Esophagus squamous epithelium (tissue), 5 donors: ENCODE measurements at regions not wholly inside any gene's neighbourhood (a gene's known extent, or its start where the extent isn't known, plus 50 kb on each side); places are given as distances from the start of the nearest gene placed in this dataset.

Experiments
- DNase-seq: peaks from one replicate; lab custom pipeline; 2025; lab: John Stamatoyannopoulos, UW
- H3K27ac ChIP-seq, 4 donors: fragments of 200-600 bp; sonication (generic); one replicate each; pipeline ENCODE4 v1.5.1; 2016 to 2019; ENCODE audit warnings: mild to moderate bottlenecking in 1 of 4
- H3K27me3 ChIP-seq, 4 donors: fragments of 200-600 bp; sonication (generic); 1 replicate in 3 of 4; 2 replicates in 1 of 4; pipeline versions ENCODE4 v1.5.1 to v1.6.0; 2017 to 2021; ENCODE audit warnings: antibody characterized with exemption in 1 of 4
- H3K36me3 ChIP-seq, 3 donors: fragments of 200-600 bp; sonication (generic); one replicate each; pipeline ENCODE4 v1.5.1; 2016 to 2019
- H3K4me1 ChIP-seq, 3 donors: fragments of 200-600 bp; sonication (generic); one replicate each; pipeline ENCODE4 v1.5.1; 2017 to 2019
- H3K4me3 ChIP-seq, 4 donors: fragments of 200-600 bp; sonication (generic); 1 replicate in 3 of 4; 2 replicates in 1 of 4; pipeline ENCODE4 v1.5.1; 2016 to 2019; ENCODE audit warnings: mild to moderate bottlenecking in 2 of 4, moderate library complexity in 1 of 4
- H3K9me3 ChIP-seq, 3 donors: fragments of 200-600 bp; sonication (generic); one replicate each; pipeline ENCODE4 v1.5.1; 2016 to 2019
- CTCF ChIP-seq, 6 experiments: fragments of 450-650 bp in 4 of 6; fragments of 200-600 bp in 2 of 6; sonication (generic) in 2 of 6; IDR thresholded peaks; one replicate each; pipeline ENCODE4 v1.5.1; 2016 to 2019; ENCODE audit warnings: antibody characterized with exemption in 6 of 6, mild to moderate bottlenecking in 4 of 6, moderate library complexity in 4 of 6
- POLR2A ChIP-seq, 4 donors: fragments of 450-650 bp; IDR thresholded peaks; one replicate each; pipeline ENCODE4 v1.6.1; 2017; ENCODE audit warnings: antibody characterized with exemption in 4 of 4, mild to moderate bottlenecking in 4 of 4, moderate library complexity in 3 of 4
- WGBS, 2 donors: methylation state at CpG; one replicate each; pipeline ENCODE4 v1.1.5; 2018; 5-methylcytosine and 5-hydroxymethylcytosine counted together
- intact Hi-C: fragments of 100-400 bp; cut with DNase I; formaldehyde crosslinking; loops from one replicate; pipeline ENCODE4 v1.15.0; 2022
- donor health status: DM: yes; HTN: yes; CAD: no.

GRCh38 chr6:84860509-84860908 is 96.1 kb upstream of the TBX18 start:
- Histone ChIP-seq H3K36me3 (no peaks in the 10 kb centered on the region), H3K4me1 (no peaks in the 10 kb centered on the region), H3K27me3 (no peaks in the 10 kb centered on the region), H3K27ac (no peak overlapping the region), H3K4me3 (no peak overlapping the region), H3K9me3 (no peaks in the 10 kb centered on the region)
- TF ChIP-seq POLR2A (IDR thresholded peaks at IDR 0.05) (no peak), CTCF (IDR thresholded peaks at IDR 0.05) (no peak)
- no peak for DNase-seq
- intact Hi-C loops: no loop called here
- 71 to 78% methylated on average over 6 of the region's 6 CpGs for WGBS, 2 donors

- Histone ChIP-seq H3K27me3 (no peaks in the 10 kb centered on the region), H3K27ac (no peak overlapping the region), H3K36me3 (no peaks in the 10 kb centered on the region), H3K9me3 (no peaks in the 10 kb centered on the region), H3K4me1 (no peaks in the 10 kb centered on the region), H3K4me3 (no peak overlapping the region)
- TF ChIP-seq POLR2A (IDR thresholded peaks at IDR 0.05): no peak
- TF ChIP-seq CTCF (IDR thresholded peaks at IDR 0.05): no peak
- intact Hi-C loops: no loop called here
- DNase-seq: no peak
- WGBS, 2 donors: 59 to 60% methylated on average over 8 of the region's 8 CpGs
Measured at GRCh38 chr6:84854811-84855400, 90.5 kb upstream of the TBX18 start.

- Histone ChIP-seq H3K27ac (no peak overlapping the region), H3K4me3 (no peak overlapping the region), H3K4me1 (no peaks in the 10 kb centered on the region), H3K9me3 (no peaks in the 10 kb centered on the region), H3K36me3 (no peaks in the 10 kb centered on the region), H3K27me3 (no peaks in the 10 kb centered on the region)
- DNase-seq: no peak
- TF ChIP-seq POLR2A (IDR thresholded peaks at IDR 0.05): no peak
- TF ChIP-seq CTCF (IDR thresholded peaks at IDR 0.05): no peak
- intact Hi-C loops: no loop called here
Measured at GRCh38 chr6:84853901-84854300, 89.5 kb upstream of the TBX18 start.

- H3K4me1 ChIP-seq: no peaks in the 10 kb centered on the region
- H3K9me3 ChIP-seq: no peaks in the 10 kb centered on the region
- intact Hi-C loops: no loop called here
- H3K36me3 ChIP-seq: no peaks in the 10 kb centered on the region
- DNase-seq: no peak
- H3K4me3 ChIP-seq: no peak overlapping the region
- H3K27me3 ChIP-seq: no peaks in the 10 kb centered on the region
- no peak overlapping the region for H3K27ac ChIP-seq
- TF ChIP-seq CTCF (IDR thresholded peaks at IDR 0.05) (no peak), POLR2A (IDR thresholded peaks at IDR 0.05) (no peak)
- 33 to 64% methylated on average over 1 of the region's 1 CpG for WGBS, 2 donors
Measured at GRCh38 chr6:84848960-84849359, 84.6 kb upstream of the TBX18 start.

GRCh38 chr6:84847390-84848160 is 83.2 kb upstream of the TBX18 start:
- no peaks in the 10 kb centered on the region for H3K27me3 ChIP-seq
- H3K27ac ChIP-seq: no peak overlapping the region
- H3K4me1 ChIP-seq: no peaks in the 10 kb centered on the region
- H3K36me3 ChIP-seq: no peaks in the 10 kb centered on the region
- TF ChIP-seq CTCF (IDR thresholded peaks at IDR 0.05) (no peak), POLR2A (IDR thresholded peaks at IDR 0.05) (no peak)
- intact Hi-C loops: no loop called here
- WGBS, 2 donors: 46 to 48% methylated on average over 3 of the region's 3 CpGs
- H3K4me3 ChIP-seq: no peak overlapping the region
- H3K9me3 ChIP-seq: no peaks in the 10 kb centered on the region
- no peak for DNase-seq
